ENCODE measurements at regions not wholly inside any gene's neighbourhood (a gene's known extent, or its start where the extent isn't known, plus 50 kb on each side); places are given as distances from the start of the nearest gene placed in this dataset.

DNA sequence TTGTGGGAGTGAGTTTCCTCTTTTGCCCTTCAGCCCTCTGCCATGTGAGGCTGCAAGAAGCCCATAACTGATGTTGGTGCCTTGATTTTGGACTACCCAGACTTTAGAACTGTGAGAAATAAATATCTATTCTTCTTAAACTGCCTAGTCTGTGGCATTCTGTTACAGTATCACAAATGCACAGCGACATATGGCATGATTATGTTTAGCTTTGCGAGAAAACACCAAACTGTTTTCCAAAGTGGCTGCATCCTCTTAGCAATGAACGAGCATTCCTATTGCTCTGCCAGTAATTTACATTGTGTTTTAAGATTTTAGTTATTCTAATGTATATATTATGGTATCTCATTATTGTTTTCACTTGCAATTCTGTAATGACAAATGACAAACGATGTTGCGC, 246.7 kb downstream of the HLX start:
- intact Hi-C loops (cut with micrococcal nuclease) (no loop called here), dilution Hi-C loops (cut with MboI; ENCODE audit: extremely low pct_ligation_motif_present, low sequenced_read_pairs) (no loop called here)
- no TSS peak for BruUV-seq (replicated peaks)
- ChIA-PET POLR2A (no interaction called here), CTCF (interaction anchor here (1.5 kb wide), 1 partner anchor 35 kb away, joined by 3 read pairs; no protein-coding TSS in a partner anchor)
- H3K79me2 ChIP-seq (ENCODE audit: control insufficient read depth, insufficient read depth, low read length), result no peaks in the 10 kb centered on the region
- H4K20me1 ChIP-seq (replicated peaks; ENCODE audit: control insufficient read depth, extremely low read depth, insufficient read depth, low read length), result no peaks in the 10 kb centered on the region
- FAIRE-seq, result no peak
- H3K27me3 ChIP-seq (ENCODE audit: control insufficient read depth in 2 of 2, insufficient read depth in 2 of 2, low read length in 2 of 2), result no peaks in the 10 kb centered on the region
- H3K27ac ChIP-seq (ENCODE audit: insufficient read depth, low read depth, low read length), result no peak overlapping the region
- no peak overlapping the region for H3K4me2 ChIP-seq (ENCODE audit: insufficient read depth, low read length)
- H3K36me3 ChIP-seq (ENCODE audit: control insufficient read depth in 2 of 2, extremely low read depth in 1 of 2, insufficient read depth in 2 of 2, low read length in 2 of 2), result no peaks in the 10 kb centered on the region
- no peaks in the 10 kb centered on the region for H3K4me1 ChIP-seq (ENCODE audit: control insufficient read depth, extremely low read depth, insufficient read depth, low read length)
- no peak overlapping the region for H3K9ac ChIP-seq (replicated peaks; ENCODE audit: extremely low read depth, insufficient read depth, low read length)
- H3K9me3 ChIP-seq (replicated peaks; ENCODE audit: control insufficient read depth, insufficient read depth, low read length), result no peaks in the 10 kb centered on the region
- no peaks in the 10 kb centered on the region for H3K9me1 ChIP-seq (replicated peaks; ENCODE audit: control insufficient read depth, extremely low read depth, insufficient read depth, low read length)
- no peak overlapping the region for H2AFZ ChIP-seq (ENCODE audit: low read depth, low read length)
- no peak for TF ChIP-seq EZH2 (IDR thresholded peaks at IDR 0.05; ENCODE audit: borderline replicate concordance, low read depth, low read length, severe bottlenecking)
- no peak for DNase-seq (ENCODE audit: low read depth, low spot score)
- no peak overlapping the region for H3K4me3 ChIP-seq (replicated peaks in 1 of 3; ENCODE audit: insufficient read depth in 1 of 3, low read depth in 1 of 3, low read length in 3 of 3)

DNA sequence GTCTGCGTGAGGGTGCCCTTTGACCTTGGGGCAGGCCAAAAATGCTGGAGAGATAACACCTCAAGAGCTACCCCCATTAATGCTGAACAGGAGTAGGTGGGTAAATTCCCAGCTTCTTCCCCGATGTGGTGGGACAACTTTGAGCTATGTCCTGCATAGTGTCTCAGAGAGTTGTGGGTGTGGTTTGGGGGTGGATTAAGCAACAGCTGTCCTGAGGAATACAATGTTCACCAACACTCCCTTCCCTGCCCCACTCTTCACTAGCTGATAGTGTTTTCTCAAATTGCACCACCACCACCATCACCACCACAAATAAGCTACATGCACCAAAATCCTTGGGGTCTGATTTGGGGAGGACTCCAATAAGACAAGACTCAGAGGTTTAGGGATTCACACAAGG, 258.4 kb downstream of the HLX start:
- Histone ChIP-seq H4K20me1 (replicated peaks; ENCODE audit: control insufficient read depth, extremely low read depth, insufficient read depth, low read length) (no peaks in the 10 kb centered on the region), H3K79me2 (ENCODE audit: control insufficient read depth, insufficient read depth, low read length) (no peaks in the 10 kb centered on the region), H3K4me1 (ENCODE audit: control insufficient read depth, extremely low read depth, insufficient read depth, low read length) (no peaks in the 10 kb centered on the region), H3K27ac (ENCODE audit: insufficient read depth, low read depth, low read length) (no peak overlapping the region), H3K9ac (replicated peaks; ENCODE audit: extremely low read depth, insufficient read depth, low read length) (no peak overlapping the region), H3K9me3 (replicated peaks; ENCODE audit: control insufficient read depth, insufficient read depth, low read length) (no peaks in the 10 kb centered on the region), H3K36me3 (ENCODE audit: control insufficient read depth in 2 of 2, extremely low read depth in 1 of 2, insufficient read depth in 2 of 2, low read length in 2 of 2) (no peaks in the 10 kb centered on the region), H3K4me3 (replicated peaks in 1 of 3; ENCODE audit: insufficient read depth in 1 of 3, low read depth in 1 of 3, low read length in 3 of 3) (no peak overlapping the region), H2AFZ (ENCODE audit: low read depth, low read length) (no peak overlapping the region), H3K27me3 (ENCODE audit: control insufficient read depth in 2 of 2, insufficient read depth in 2 of 2, low read length in 2 of 2) (no peaks in the 10 kb centered on the region), H3K9me1 (replicated peaks; ENCODE audit: control insufficient read depth, extremely low read depth, insufficient read depth, low read length) (no peaks in the 10 kb centered on the region), H3K4me2 (ENCODE audit: insufficient read depth, low read length) (no peak overlapping the region)
- FAIRE-seq, result no peak
- intact Hi-C loops (cut with micrococcal nuclease), result no loop called here
- ChIA-PET POLR2A (no interaction called here), CTCF (no interaction called here)
- dilution Hi-C loops (cut with MboI; ENCODE audit: extremely low pct_ligation_motif_present, low sequenced_read_pairs), result no loop called here
- TF ChIP-seq JUN (IDR thresholded peaks at IDR 0.05; ENCODE audit: borderline replicate concordance, insufficient read depth, insufficient read length, low read depth) (no peak), POLR2A (IDR thresholded peaks at IDR 0.05; ENCODE audit: low read depth, low read length) (no peak), POLR2AphosphoS5 (IDR thresholded peaks at IDR 0.05; ENCODE audit: insufficient read depth, low read depth, low read length) (no peak), FOS (IDR thresholded peaks at IDR 0.05; ENCODE audit: borderline replicate concordance, insufficient read depth, low read length) (no peak)
- TF ChIP-seq, protein P1, sequence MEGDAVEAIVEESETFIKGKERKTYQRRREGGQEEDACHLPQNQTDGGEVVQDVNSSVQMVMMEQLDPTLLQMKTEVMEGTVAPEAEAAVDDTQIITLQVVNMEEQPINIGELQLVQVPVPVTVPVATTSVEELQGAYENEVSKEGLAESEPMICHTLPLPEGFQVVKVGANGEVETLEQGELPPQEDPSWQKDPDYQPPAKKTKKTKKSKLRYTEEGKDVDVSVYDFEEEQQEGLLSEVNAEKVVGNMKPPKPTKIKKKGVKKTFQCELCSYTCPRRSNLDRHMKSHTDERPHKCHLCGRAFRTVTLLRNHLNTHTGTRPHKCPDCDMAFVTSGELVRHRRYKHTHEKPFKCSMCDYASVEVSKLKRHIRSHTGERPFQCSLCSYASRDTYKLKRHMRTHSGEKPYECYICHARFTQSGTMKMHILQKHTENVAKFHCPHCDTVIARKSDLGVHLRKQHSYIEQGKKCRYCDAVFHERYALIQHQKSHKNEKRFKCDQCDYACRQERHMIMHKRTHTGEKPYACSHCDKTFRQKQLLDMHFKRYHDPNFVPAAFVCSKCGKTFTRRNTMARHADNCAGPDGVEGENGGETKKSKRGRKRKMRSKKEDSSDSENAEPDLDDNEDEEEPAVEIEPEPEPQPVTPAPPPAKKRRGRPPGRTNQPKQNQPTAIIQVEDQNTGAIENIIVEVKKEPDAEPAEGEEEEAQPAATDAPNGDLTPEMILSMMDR (IDR thresholded peaks at IDR 0.05; ENCODE audit: extremely low read depth in 1 of 2, insufficient read depth in 1 of 2, low read depth in 1 of 2, low read length in 2 of 2), result no peak
- TF ChIP-seq, protein P2, sequence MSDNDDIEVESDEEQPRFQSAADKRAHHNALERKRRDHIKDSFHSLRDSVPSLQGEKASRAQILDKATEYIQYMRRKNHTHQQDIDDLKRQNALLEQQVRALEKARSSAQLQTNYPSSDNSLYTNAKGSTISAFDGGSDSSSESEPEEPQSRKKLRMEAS (IDR thresholded peaks at IDR 0.05; ENCODE audit: insufficient read depth, insufficient read length), result no peak
- no peak for DNase-seq (ENCODE audit: low read depth, low spot score)
- no TSS peak for BruUV-seq (replicated peaks)
